Neural progenitor cell (in vitro differentiated cells): ENCODE measurements at regions not wholly inside any gene's neighbourhood (a gene's known extent, or its start where the extent isn't known, plus 50 kb on each side); places are given as distances from the start of the nearest gene placed in this dataset.
"Not testable (repeated sequence)": the region's sequence is repeated elsewhere in the genome, so short reads cannot be mapped to it uniquely, and the experiment has no call there.

Experiments
- DNase-seq: peaks from one replicate; pipeline ENCODE4 v3.0.0-alpha.2; 2016; ENCODE audit warnings: low spot score
- H2AFZ ChIP-seq: fragments of 200-600 bp; sonication (generic); replicated peaks from 2 replicates; pipeline ENCODE4 v1.6.1; 2016; ENCODE audit warnings: antibody characterized with exemption
- H3F3A ChIP-seq: fragments of 200-600 bp; sonication (generic); 2 replicates; pipeline ENCODE4 v1.6.1; 2016; ENCODE audit warnings: antibody characterized with exemption, low read depth
- H3K27ac ChIP-seq: fragments of 200-600 bp; sonication (generic); 2 replicates; pipeline ENCODE4 v1.5.1; 2016; ENCODE audit warnings: mild to moderate bottlenecking
- H3K27me3 ChIP-seq: fragments of 200-600 bp; sonication (generic); 2 replicates; pipeline ENCODE4 v1.6.1; 2016; ENCODE audit warnings: mild to moderate bottlenecking, moderate library complexity
- H3K36me3 ChIP-seq: fragments of 200-600 bp; sonication (generic); 2 replicates; pipeline ENCODE4 v1.5.1; 2016
- H3K4me1 ChIP-seq: fragments of 200-600 bp; sonication (generic); 2 replicates; pipeline ENCODE4 v1.6.1; 2016; ENCODE audit warnings: mixed run types
- H3K4me2 ChIP-seq: fragments of 200-600 bp; sonication (generic); 2 replicates; pipeline ENCODE4 v1.6.1; 2016
- H3K4me3 ChIP-seq: fragments of 200-600 bp; sonication (generic); 2 replicates; pipeline ENCODE4 v1.5.1; 2016
- H3K79me2 ChIP-seq: fragments of 200-600 bp; sonication (generic); 2 replicates; pipeline ENCODE4 v1.6.1; 2016; ENCODE audit warnings: low read depth
- H3K9ac ChIP-seq: fragments of 200-600 bp; sonication (generic); 2 replicates; pipeline ENCODE4 v1.6.1; 2016
- H3K9me3 ChIP-seq: fragments of 200-600 bp; sonication (generic); 2 replicates; pipeline ENCODE4 v1.5.1; 2016; ENCODE audit warnings: low read depth
- H4K20me1 ChIP-seq: fragments of 200-600 bp; sonication (generic); 2 replicates; pipeline ENCODE4 v1.6.1; 2016; ENCODE audit warnings: low read depth
- H3K27ac Mint-ChIP-seq: 3 replicates; pipeline ENCODE4 v1.8.0; 2021; ENCODE audit warnings: mixed read lengths
- H3K27me3 Mint-ChIP-seq: 2 replicates; pipeline ENCODE4 v1.8.0; 2022; ENCODE audit warnings: low read depth, mild to moderate bottlenecking, inconsistent platforms, moderate library complexity, mixed read lengths; ENCODE audit not compliant: insufficient read depth
- H3K36me3 Mint-ChIP-seq: 3 replicates; pipeline ENCODE4 v1.8.0; 2021; ENCODE audit warnings: mixed read lengths
- H3K4me1 Mint-ChIP-seq: 3 replicates; pipeline ENCODE4 v1.8.0; 2021; ENCODE audit warnings: mixed read lengths
- H3K4me3 Mint-ChIP-seq: 3 replicates; pipeline ENCODE4 v1.8.0; 2021; ENCODE audit warnings: mild to moderate bottlenecking, moderate library complexity, mixed read lengths
- H3K9me3 Mint-ChIP-seq: 3 replicates; pipeline ENCODE4 v1.8.0; 2020; ENCODE audit warnings: mixed read lengths
- CTCF ChIP-seq: fragments of 200-600 bp; sonication (generic); IDR thresholded peaks from 2 replicates; pipeline ENCODE4 v1.5.1; 2017; ENCODE audit warnings: antibody characterized with exemption, mild to moderate bottlenecking
- EZH2 ChIP-seq: fragments of 200-600 bp; sonication (generic); IDR thresholded peaks from 2 replicates; pipeline ENCODE4 v1.6.1; 2017; ENCODE audit warnings: antibody characterized with exemption, mild to moderate bottlenecking, moderate library complexity
- EZH2phosphoT487 ChIP-seq: fragments of 200-600 bp; sonication (generic); IDR thresholded peaks from 2 replicates; pipeline ENCODE4 v1.6.1; 2017; ENCODE audit warnings: antibody characterized with exemption

DNA sequence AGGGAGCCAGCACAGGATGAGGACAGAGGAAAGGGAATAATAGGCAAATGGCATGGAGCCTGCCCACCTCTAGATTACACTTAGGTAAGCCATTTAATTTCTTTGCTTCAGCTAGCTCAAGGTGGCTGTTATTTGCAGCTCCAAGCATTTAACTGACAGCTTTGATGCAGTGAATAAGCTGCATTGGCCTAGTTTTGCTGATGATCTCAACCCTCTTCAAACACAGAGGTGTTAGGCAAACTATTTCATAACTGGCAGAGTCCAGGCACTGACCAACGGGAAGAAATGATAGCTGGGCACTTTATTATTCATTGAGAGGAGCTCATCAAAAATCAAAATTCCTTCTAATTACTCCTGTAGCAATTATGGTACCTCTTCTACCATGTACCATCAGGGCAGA, 317.4 kb downstream of the BMPER start:
- Histone ChIP-seq H3K4me1 (peaks cover 15% of the 10 kb centered on the region), H3K27ac (no peak overlapping the region), H3K9me3 (no peaks in the 10 kb centered on the region), H3F3A (peaks cover 7% of the 10 kb centered on the region), H3K27me3 (no peaks in the 10 kb centered on the region), H3K4me3 (no peak overlapping the region), H3K36me3 (no peaks in the 10 kb centered on the region), H3K9ac (no peak overlapping the region), H3K4me2 (no peak overlapping the region), H2AFZ (no peak overlapping the region), H4K20me1 (no peaks in the 10 kb centered on the region), H3K79me2 (no peaks in the 10 kb centered on the region)
- H3K36me3 Mint-ChIP-seq, result no peaks in the 10 kb centered on the region
- TF ChIP-seq CTCF (no peak), EZH2phosphoT487 (no peak)
- no peak for DNase-seq
- H3K27ac Mint-ChIP-seq, result no peak overlapping the region
- no peaks in the 10 kb centered on the region for H3K9me3 Mint-ChIP-seq
- no peak overlapping the region for H3K4me3 Mint-ChIP-seq
- H3K27me3 Mint-ChIP-seq, result peaks cover 7% of the 10 kb centered on the region
- peaks cover 13% of the 10 kb centered on the region for H3K4me1 Mint-ChIP-seq

- no peak for TF ChIP-seq EZH2
- TF ChIP-seq EZH2phosphoT487, result no peak
- TF ChIP-seq CTCF, result no peak
- Mint-ChIP-seq H3K4me1 (peaks cover 9% of the 10 kb centered on the region), H3K9me3 (no peaks in the 10 kb centered on the region), H3K4me3 (no peak overlapping the region), H3K27ac (no peak overlapping the region), H3K27me3 (peaks cover 7% of the 10 kb centered on the region), H3K36me3 (no peaks in the 10 kb centered on the region)
- Histone ChIP-seq H3K9me3 (no peaks in the 10 kb centered on the region), H3K79me2 (no peaks in the 10 kb centered on the region), H3K4me1 (peaks cover 4% of the 10 kb centered on the region), H3K9ac (no peak overlapping the region), H3K36me3 (no peaks in the 10 kb centered on the region), H4K20me1 (no peaks in the 10 kb centered on the region), H3K4me3 (no peak overlapping the region), H3F3A (peaks cover 6% of the 10 kb centered on the region), H3K27me3 (no peaks in the 10 kb centered on the region), H3K4me2 (no peak overlapping the region), H3K27ac (no peak overlapping the region), H2AFZ (no peak overlapping the region)
- DNase-seq, result no peak
Observed at GRCh38 chr7:34224281-34224680, 318.9 kb downstream of the BMPER start.

DNA sequence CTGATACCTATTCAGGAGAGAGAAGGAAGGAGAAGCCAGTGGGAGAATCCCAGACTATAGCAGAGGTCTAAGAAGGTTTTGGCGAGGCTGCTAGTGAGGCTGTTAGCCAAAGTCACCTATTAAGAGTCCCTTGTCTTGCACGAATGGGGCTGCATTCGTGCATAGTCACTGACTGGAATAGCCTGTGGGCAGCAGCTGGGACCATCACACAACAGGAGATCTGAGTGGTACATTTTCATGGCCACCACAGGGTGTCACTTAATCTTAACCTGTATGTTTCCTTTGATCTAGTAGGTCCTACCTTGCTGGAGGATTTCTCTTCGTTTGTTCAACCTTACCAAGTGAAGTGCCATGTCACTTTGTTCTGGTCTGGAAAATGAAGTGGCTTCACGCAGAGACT, 319.9 kb downstream of the BMPER start:
- Histone ChIP-seq H3K4me1 (no peaks in the 10 kb centered on the region), H4K20me1 (no peaks in the 10 kb centered on the region), H3K27me3 (no peaks in the 10 kb centered on the region), H3K27ac (no peak overlapping the region), H3K4me2 (no peak overlapping the region), H3F3A (no peaks in the 10 kb centered on the region), H3K79me2 (no peaks in the 10 kb centered on the region), H3K9me3 (no peaks in the 10 kb centered on the region), H3K9ac (no peak overlapping the region), H3K36me3 (no peaks in the 10 kb centered on the region), H2AFZ (no peak overlapping the region), H3K4me3 (no peak overlapping the region)
- Mint-ChIP-seq H3K36me3 (no peaks in the 10 kb centered on the region), H3K4me3 (no peak overlapping the region), H3K27ac (no peak overlapping the region), H3K4me1 (peaks cover 7% of the 10 kb centered on the region), H3K27me3 (peaks cover 7% of the 10 kb centered on the region), H3K9me3 (peaks cover 2% of the 10 kb centered on the region)
- TF ChIP-seq EZH2phosphoT487, result no peak
- no peak for TF ChIP-seq CTCF
- TF ChIP-seq EZH2, result no peak
- DNase-seq, result no peak

DNA sequence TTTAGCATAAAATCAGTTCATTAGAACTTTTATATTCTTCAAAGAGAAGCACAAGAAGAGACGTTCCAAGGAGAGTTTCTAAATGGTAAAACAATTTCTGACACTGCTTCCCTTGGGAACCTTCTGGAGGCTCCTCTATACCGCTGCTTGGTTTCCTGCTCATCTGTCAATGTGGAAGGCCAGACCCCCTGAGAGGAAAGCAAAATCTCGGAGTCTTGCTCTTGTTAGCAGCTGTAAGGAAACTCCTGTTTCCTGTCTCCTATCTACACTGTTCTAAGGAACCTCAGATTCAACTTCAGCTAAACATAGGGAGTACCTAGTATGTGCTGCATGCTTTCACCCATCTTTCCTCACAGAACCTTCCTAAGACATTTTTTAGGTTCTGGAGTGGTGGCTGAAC, 322.2 kb downstream of the BMPER start:
- Mint-ChIP-seq H3K4me1 (peaks cover 7% of the 10 kb centered on the region), H3K27me3 (peaks cover 7% of the 10 kb centered on the region), H3K9me3 (peaks cover 15% of the 10 kb centered on the region), H3K27ac (no peak overlapping the region), H3K36me3 (no peaks in the 10 kb centered on the region), H3K4me3 (no peak overlapping the region)
- Histone ChIP-seq H3K4me2 (no peak overlapping the region), H3K9me3 (no peaks in the 10 kb centered on the region), H3K4me3 (no peak overlapping the region), H3K79me2 (no peaks in the 10 kb centered on the region), H3K9ac (no peak overlapping the region), H3K36me3 (no peaks in the 10 kb centered on the region), H3F3A (no peaks in the 10 kb centered on the region), H4K20me1 (no peaks in the 10 kb centered on the region), H3K4me1 (no peaks in the 10 kb centered on the region), H3K27ac (no peak overlapping the region), H2AFZ (no peak overlapping the region), H3K27me3 (no peaks in the 10 kb centered on the region)
- no peak for DNase-seq
- TF ChIP-seq CTCF (no peak), EZH2 (no peak), EZH2phosphoT487 (no peak)

DNA sequence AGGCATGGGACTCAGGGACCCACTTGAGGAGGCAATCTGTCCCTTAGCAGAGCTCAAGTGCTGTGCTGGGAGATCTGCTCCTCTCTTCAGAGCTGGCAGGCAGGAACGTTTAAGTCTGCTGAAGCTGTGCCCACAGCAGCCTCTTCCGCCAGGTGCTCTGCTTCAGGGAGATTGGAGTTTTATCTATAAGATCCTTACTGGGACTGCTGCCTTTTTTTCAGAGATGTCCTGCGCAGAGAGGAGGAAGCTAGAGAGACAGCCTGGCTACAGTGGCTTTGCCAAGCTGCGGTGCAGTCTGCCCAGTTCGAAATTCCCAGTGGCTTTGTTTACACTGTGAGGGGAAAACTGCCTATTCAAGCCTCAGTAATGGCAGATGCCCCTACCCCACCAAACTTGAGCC, 329.8 kb downstream of the BMPER start:
- H3K27me3 ChIP-seq, H3K4me2 ChIP-seq, H3K4me1 ChIP-seq, H3K36me3 ChIP-seq, H3K36me3 Mint-ChIP-seq, H3K4me3 Mint-ChIP-seq, H4K20me1 ChIP-seq, H3K27me3 Mint-ChIP-seq, DNase-seq, H2AFZ ChIP-seq, H3K4me1 Mint-ChIP-seq, H3K4me3 ChIP-seq, H3K27ac Mint-ChIP-seq, H3K9ac ChIP-seq, H3K79me2 ChIP-seq, H3F3A ChIP-seq, H3K27ac ChIP-seq, H3K9me3 ChIP-seq: not testable (repeated sequence)
- H3K9me3 Mint-ChIP-seq, result peaks cover 20% of the 10 kb centered on the region
